ENCODE measurements at regions not wholly inside any gene's neighbourhood (a gene's known extent, or its start where the extent isn't known, plus 50 kb on each side); places are given as distances from the start of the nearest gene placed in this dataset.

GRCh38 chr4:179751669-179752068, 2309.4 kb upstream of the AGA start:
- no peak for DNase-seq

DNA sequence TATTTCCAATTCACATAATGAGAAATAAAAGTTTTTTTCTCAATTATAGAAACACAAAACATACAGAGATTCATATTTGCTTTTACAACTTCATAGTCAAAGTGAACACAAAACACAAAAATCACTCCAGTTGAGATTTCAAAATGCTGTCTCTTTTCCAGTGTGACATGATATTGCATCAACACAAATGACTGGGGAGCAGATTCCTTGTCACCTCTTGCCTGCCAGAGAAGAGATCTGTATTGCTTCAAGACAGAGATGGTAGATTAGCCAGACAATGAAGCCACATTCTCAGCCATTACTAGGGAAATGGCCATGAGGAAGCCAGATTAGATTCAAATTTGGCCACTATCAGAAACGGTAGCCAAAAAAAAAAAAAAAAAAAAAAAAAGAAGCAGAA, 2313.1 kb upstream of the AGA start:
- DNase-seq: no peak

- no peak for DNase-seq
Measured at GRCh38 chr4:179757641-179758040, 2315.4 kb upstream of the AGA start.

- no peak for DNase-seq
Measured at GRCh38 chr4:179762840-179763239, 2320.6 kb upstream of the AGA start.

DNA sequence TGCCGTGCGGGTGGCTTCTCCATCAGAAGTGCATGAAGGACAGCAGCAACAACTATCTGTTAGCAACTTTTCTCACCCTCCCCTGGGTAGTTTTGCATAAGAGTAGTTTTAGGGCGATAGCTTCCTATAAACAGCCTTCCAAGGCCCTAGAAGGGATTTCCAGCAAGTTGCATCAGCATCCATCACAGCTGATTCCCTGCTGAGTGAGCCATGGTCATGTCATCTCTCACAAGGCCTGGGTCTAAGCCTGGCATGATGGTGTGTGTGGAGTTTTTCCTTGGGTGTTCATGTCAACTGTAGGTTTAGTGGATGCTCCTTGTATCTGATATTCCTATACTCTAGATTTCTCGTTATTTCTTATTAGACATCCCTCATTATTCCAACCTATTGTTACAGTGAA, 2324.7 kb upstream of the AGA start:
- no peak for DNase-seq

DNA sequence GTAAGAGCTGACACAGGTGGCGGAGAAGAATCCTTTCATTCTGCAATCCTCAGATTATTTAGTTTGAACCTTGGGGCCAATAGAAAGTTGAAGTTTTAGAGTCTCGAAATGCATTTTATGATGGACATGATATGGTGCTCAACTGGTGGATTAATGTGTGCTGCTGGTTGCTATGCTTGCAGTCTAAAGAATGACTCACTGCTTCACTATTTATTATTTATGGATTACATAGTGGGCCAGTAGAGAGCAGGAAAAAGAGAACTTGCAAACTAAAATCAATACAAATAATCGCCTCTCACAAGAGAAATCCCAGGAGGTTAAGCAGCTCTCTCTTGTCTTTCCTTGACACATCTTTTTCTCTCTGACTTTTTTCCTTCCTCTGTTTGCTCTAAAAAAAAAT, 2326.8 kb upstream of the AGA start:
- DNase-seq: no peak

DNA sequence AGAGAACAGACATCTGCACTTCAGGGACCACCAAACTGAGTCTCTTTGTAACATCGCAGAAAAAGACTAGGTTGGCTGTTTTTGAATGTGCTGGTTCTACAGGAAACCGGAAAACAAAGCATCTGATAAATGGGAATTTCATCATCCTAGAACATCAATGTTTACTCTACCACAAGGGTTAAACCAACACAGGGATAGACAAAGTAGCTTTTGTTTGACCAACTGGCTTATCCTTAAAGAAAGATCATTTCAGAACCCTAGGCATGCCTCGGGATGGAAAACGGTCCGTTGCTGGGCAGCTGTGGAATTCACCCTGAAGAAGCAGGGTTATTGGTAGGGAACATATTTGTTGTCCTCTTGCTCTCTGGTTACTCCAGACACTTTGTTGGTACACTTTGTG, 2355.5 kb upstream of the AGA start:
- DNase-seq: no peak

DNA sequence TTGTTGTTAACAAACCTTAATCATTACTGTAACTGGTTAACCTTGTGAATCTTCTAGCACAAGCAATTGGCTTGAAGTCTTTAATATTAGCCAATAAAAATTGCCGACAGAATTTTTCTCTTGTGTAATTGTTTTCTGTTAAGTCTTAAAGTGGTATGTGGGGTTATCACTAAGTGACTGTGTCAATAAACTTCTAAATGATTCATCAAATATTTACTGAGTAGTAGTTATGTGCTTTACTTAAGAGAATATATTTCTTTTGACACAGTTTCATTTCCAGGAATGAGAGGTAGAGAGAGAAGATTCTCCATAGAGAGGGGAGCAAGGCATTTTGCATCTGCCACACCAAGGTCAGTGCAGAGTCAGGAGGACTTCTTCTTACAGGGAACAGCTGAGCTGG, 2361.6 kb upstream of the AGA start:
- no peak for DNase-seq

DNA sequence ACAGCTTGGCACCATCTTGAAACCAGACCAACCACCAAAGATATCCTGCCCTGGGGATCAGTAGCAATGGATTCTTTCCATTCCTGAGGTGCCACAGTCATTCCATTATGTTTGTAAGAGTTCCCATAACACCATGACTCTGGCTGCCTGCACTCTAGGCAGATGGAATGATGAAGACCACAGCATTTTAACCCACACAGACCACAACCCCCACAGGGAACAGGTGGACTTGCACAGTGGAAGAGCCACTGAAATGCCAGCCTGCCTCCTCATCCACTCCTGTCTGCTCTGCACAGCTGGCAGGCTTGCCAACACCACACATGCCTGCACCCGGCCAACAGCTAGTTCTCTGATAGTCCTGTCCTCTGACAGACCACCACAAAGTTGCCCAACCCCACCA, 2362.2 kb upstream of the AGA start:
- DNase-seq: no peak

- no peak for DNase-seq
Measured at GRCh38 chr4:179817317-179817716, 2375.1 kb upstream of the AGA start.

DNA sequence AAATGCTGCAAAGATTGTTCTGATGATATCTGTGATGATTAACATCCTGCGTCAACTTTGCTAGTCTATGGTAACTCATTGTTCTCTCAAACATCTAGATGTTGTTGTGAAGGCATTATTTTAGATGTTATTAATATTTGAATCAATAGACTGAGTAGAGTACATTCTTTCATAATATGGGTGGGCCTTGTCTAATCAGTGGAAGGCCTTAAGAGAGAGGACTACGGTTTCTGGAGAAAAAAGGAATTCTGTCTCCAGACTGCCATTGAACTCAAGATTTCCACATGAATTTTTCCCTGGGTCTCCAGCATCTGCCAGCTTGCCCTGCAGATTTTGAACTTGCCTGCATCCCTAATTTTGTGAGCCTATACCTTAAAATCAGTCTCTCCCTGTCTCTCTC, 2381.1 kb upstream of the AGA start:
- no peak for DNase-seq

GRCh38 chr4:179831274-179831673, 2389.0 kb upstream of the AGA start:
- DNase-seq: no peak

- no peak for DNase-seq
Measured at GRCh38 chr4:179836179-179837075, 2394.2 kb upstream of the AGA start.

DNA sequence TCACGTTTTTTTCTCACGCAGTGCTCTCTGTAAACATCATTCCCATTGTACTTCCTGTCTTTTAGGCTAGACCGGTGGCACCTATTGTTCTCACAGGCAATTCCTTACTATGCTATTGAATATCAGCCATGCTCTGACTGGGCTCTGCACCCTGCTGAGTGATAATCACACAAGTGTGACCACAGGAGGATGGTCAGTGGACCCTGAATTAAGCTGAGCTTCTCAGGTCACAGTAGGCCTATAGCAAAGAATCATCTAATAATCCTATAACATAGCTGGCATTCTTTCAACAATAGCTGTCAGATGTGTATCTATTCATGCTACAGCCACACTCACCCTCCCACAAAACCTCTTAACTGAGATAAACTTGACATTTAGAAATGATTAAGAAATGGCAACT, 2399.8 kb upstream of the TENM3 start:
- no peak for DNase-seq

GRCh38 chr4:179855469-179855868, 2387.7 kb upstream of the TENM3 start:
- DNase-seq: no peak

DNA sequence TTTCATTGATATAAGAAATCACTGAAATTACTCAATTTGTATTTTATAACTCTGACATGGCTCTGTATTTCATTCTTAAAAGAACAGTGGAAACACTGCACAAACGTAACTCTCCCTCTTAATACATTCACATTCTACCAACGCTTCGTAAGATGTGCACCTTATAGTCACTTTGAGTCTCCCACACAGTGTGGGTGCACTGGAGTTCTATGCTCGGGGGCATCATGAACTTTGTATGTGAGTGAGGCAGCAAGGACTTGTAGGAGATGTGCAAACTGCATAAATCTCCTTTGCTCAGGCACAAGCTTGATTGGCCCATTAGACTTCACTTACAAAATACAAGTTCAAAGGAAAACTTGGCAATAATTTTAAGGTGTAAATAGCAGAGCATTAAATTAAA, 2385.0 kb upstream of the TENM3 start:
- no peak for DNase-seq

DNA sequence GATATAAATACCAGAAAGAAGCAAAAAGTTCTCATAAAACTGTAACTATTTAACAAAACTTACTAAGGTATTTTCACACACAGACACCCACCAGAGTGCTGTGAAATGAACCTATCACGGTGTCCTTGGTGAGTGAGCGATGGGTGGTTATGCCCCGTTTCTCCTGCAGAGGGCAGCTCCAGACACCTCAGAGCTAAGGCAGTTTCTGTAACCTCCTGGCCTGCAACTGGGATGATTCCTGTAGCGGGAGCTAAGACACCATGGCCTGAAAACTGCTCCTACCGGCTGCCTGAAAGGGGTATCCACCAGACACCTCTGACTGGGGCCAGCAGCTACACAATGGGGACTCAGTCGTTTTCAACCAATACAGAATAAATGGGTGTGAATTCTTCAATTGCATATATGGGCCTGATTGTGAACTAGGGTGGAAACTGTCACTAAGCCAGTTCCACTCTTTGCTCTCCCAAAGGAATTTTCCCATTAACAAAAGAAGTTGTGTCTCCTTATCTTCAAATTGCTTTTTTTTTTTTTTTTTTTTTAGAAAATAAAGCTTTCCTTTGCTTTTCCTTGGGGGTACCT, 2375.8 kb upstream of the TENM3 start:
- DNase-seq: peak in 1 of 2 donors; percentile 23

GRCh38 chr4:179871726-179872125, 2371.5 kb upstream of the TENM3 start:
- DNase-seq: no peak

DNA sequence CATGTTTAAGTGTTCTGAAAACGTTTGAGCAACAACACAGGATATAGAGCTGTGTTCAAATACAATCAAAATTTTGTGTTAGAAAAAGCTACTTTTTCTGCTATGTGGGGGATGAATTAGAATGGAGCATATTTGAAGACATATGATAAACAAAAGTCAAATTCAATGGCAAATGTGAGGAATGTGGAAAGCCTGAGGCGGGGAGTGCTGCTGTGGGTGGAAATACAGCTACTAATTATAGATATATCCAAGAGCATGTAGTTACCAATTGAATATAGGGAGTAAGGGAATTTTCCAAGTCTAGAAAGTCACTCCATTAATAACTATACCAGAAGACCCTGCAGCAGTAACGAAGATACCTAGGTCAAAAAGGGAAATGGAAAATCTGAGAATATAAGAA, 2370.4 kb upstream of the TENM3 start:
- no peak for DNase-seq

- no peak for DNase-seq
Measured at GRCh38 chr4:179880756-179881155, 2362.4 kb upstream of the TENM3 start.

GRCh38 chr4:179894066-179894778, 2349.0 kb upstream of the TENM3 start:
- no peak for DNase-seq

GRCh38 chr4:179919587-179919986, 2323.6 kb upstream of the TENM3 start:
- no peak for DNase-seq

DNA sequence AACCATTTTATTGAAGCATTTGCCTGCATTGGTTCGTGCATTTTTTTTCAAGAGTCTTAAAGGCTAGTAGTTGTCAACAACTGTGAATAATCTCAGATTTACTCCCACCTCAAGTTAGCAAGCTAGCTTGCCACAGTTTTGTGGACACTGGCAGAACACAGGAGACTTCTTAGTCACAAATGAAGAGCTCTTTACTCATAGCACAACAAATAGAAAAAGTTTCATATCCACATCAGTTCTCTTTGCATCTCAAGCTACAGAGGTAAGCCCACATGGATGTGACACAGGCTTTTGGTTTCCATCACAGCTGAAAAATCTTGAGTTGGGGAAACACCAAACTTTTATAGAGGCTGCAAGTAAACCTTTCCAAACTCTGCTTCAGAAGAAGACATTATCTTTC, 2315.7 kb upstream of the TENM3 start:
- no peak for DNase-seq

GRCh38 chr4:179941911-179942310, 2301.3 kb upstream of the TENM3 start:
- no peak for DNase-seq
